ENCODE measurements at regions not wholly inside any gene's neighbourhood (a gene's known extent, or its start where the extent isn't known, plus 50 kb on each side); places are given as distances from the start of the nearest gene placed in this dataset.

GRCh38 chr7:32403463-32404229 is 86.5 kb downstream of the LSM5 start:
- Histone ChIP-seq H3K9me3 (ENCODE audit: insufficient read depth, low read depth, low read length) (no peaks in the 10 kb centered on the region), H3K79me1 (ENCODE audit: low read length) (no peaks in the 10 kb centered on the region), H4K12ac (ENCODE audit: low read depth, low read length) (no peak overlapping the region), H2AK5ac (ENCODE audit: low read length) (no peak overlapping the region), H3K14ac (ENCODE audit: low read length) (no peak overlapping the region), H4K8ac (ENCODE audit: low read depth, low read length) (no peak overlapping the region), H2BK5ac (ENCODE audit: low read depth, low read length, poor library complexity) (no peak overlapping the region), H3K4me2 (ENCODE audit: low read length) (no peak overlapping the region), H3K4me1 (ENCODE audit: control insufficient read depth in 1 of 2, insufficient read depth in 2 of 2, low read length in 2 of 2) (no peaks in the 10 kb centered on the region), H3K18ac (ENCODE audit: low read length) (no peak overlapping the region), H3K4ac (ENCODE audit: low read depth, low read length) (no peak overlapping the region), H3K27me3 (ENCODE audit: insufficient read depth, low read length) (no peaks in the 10 kb centered on the region), H2BK120ac (ENCODE audit: insufficient read depth, low read length, poor library complexity) (no peak overlapping the region), H3K23ac (ENCODE audit: low read length) (no peak overlapping the region), H4K91ac (ENCODE audit: low read depth, low read length) (no peak overlapping the region), H3K79me2 (ENCODE audit: control insufficient read depth, insufficient read depth, low read length, poor library complexity) (no peaks in the 10 kb centered on the region), H2BK12ac (ENCODE audit: low read length) (no peak overlapping the region), H3K4me3 (ENCODE audit: low read depth, low read length) (no peak overlapping the region), H2AFZ (ENCODE audit: insufficient read depth, low read length, poor library complexity) (no peak overlapping the region), H3K27ac (ENCODE audit: low read depth, low read length) (no peak overlapping the region), H3K9ac (ENCODE audit: low read length) (no peak overlapping the region), H3K36me3 (ENCODE audit: control insufficient read depth in 1 of 2, insufficient read depth in 2 of 2, low read length in 2 of 2) (no peaks in the 10 kb centered on the region)
- whole genome bisulfite sequencing (ENCODE audit: extremely low coverage, insufficient coverage, insufficient read length), result 100% methylated on average over 2 of the region's 11 CpGs
- no peak for DNase-seq

- Histone ChIP-seq H2AFZ (ENCODE audit: insufficient read depth, low read length, poor library complexity) (no peak overlapping the region), H3K18ac (ENCODE audit: low read length) (no peak overlapping the region), H3K27me3 (ENCODE audit: insufficient read depth, low read length) (no peaks in the 10 kb centered on the region), H2BK5ac (ENCODE audit: low read depth, low read length, poor library complexity) (no peak overlapping the region), H4K8ac (ENCODE audit: low read depth, low read length) (no peak overlapping the region), H3K9me3 (ENCODE audit: insufficient read depth, low read depth, low read length) (no peaks in the 10 kb centered on the region), H3K79me2 (ENCODE audit: control insufficient read depth, insufficient read depth, low read length, poor library complexity) (no peaks in the 10 kb centered on the region), H3K4me1 (ENCODE audit: control insufficient read depth in 1 of 2, insufficient read depth in 2 of 2, low read length in 2 of 2) (no peaks in the 10 kb centered on the region), H3K36me3 (ENCODE audit: control insufficient read depth in 1 of 2, insufficient read depth in 2 of 2, low read length in 2 of 2) (no peaks in the 10 kb centered on the region), H3K79me1 (ENCODE audit: low read length) (no peaks in the 10 kb centered on the region), H3K23ac (ENCODE audit: low read length) (no peak overlapping the region), H3K4me2 (ENCODE audit: low read length) (no peak overlapping the region), H3K27ac (ENCODE audit: low read depth, low read length) (no peak overlapping the region), H4K91ac (ENCODE audit: low read depth, low read length) (no peak overlapping the region), H2BK12ac (ENCODE audit: low read length) (no peak overlapping the region), H3K4ac (ENCODE audit: low read depth, low read length) (no peak overlapping the region), H2BK120ac (ENCODE audit: insufficient read depth, low read length, poor library complexity) (no peak overlapping the region), H3K14ac (ENCODE audit: low read length) (no peak overlapping the region), H3K9ac (ENCODE audit: low read length) (no peak overlapping the region), H2AK5ac (ENCODE audit: low read length) (no peak overlapping the region), H3K4me3 (ENCODE audit: low read depth, low read length) (no peak overlapping the region), H4K12ac (ENCODE audit: low read depth, low read length) (no peak overlapping the region)
- no CpG with 5 or more reads among the region's 4 CpGs for WGBS (ENCODE audit: extremely low coverage, insufficient coverage, insufficient read length)
- DNase-seq, result no peak
These were observed 89.5 kb downstream of the LSM5 start for GRCh38 chr7:32400676-32401075.

- H3K79me1 ChIP-seq (ENCODE audit: low read length), result no peaks in the 10 kb centered on the region
- no peak overlapping the region for H2AK5ac ChIP-seq (ENCODE audit: low read length)
- H3K27ac ChIP-seq (ENCODE audit: low read depth, low read length), result no peak overlapping the region
- no peaks in the 10 kb centered on the region for H3K27me3 ChIP-seq (ENCODE audit: insufficient read depth, low read length)
- H4K8ac ChIP-seq (ENCODE audit: low read depth, low read length), result no peak overlapping the region
- no peaks in the 10 kb centered on the region for H3K79me2 ChIP-seq (ENCODE audit: control insufficient read depth, insufficient read depth, low read length, poor library complexity)
- H3K4me3 ChIP-seq (ENCODE audit: low read depth, low read length), result no peak overlapping the region
- H3K4me1 ChIP-seq (ENCODE audit: control insufficient read depth in 1 of 2, insufficient read depth in 2 of 2, low read length in 2 of 2), result no peaks in the 10 kb centered on the region
- no peak overlapping the region for H3K4me2 ChIP-seq (ENCODE audit: low read length)
- H3K23ac ChIP-seq (ENCODE audit: low read length), result no peak overlapping the region
- H3K9ac ChIP-seq (ENCODE audit: low read length), result no peak overlapping the region
- H2AFZ ChIP-seq (ENCODE audit: insufficient read depth, low read length, poor library complexity), result no peak overlapping the region
- H3K4ac ChIP-seq (ENCODE audit: low read depth, low read length), result no peak overlapping the region
- H3K14ac ChIP-seq (ENCODE audit: low read length), result no peak overlapping the region
- H3K9me3 ChIP-seq (ENCODE audit: insufficient read depth, low read depth, low read length), result no peaks in the 10 kb centered on the region
- H2BK12ac ChIP-seq (ENCODE audit: low read length), result no peak overlapping the region
- no CpG with 5 or more reads among the region's 3 CpGs for WGBS (ENCODE audit: extremely low coverage, insufficient coverage, insufficient read length)
- no peak overlapping the region for H4K12ac ChIP-seq (ENCODE audit: low read depth, low read length)
- DNase-seq, result no peak
- no peaks in the 10 kb centered on the region for H3K36me3 ChIP-seq (ENCODE audit: control insufficient read depth in 1 of 2, insufficient read depth in 2 of 2, low read length in 2 of 2)
- H2BK120ac ChIP-seq (ENCODE audit: insufficient read depth, low read length, poor library complexity), result no peak overlapping the region
- H4K91ac ChIP-seq (ENCODE audit: low read depth, low read length), result no peak overlapping the region
- H2BK5ac ChIP-seq (ENCODE audit: low read depth, low read length, poor library complexity), result no peak overlapping the region
- H3K18ac ChIP-seq (ENCODE audit: low read length), result no peak overlapping the region
These were observed 90.9 kb downstream of the LSM5 start for GRCh38 chr7:32399311-32399710.

GRCh38 chr7:32395168-32395567 is 95.0 kb downstream of the LSM5 start:
- H4K12ac ChIP-seq (ENCODE audit: low read depth, low read length), result no peak overlapping the region
- H2BK120ac ChIP-seq (ENCODE audit: insufficient read depth, low read length, poor library complexity), result no peak overlapping the region
- no peak overlapping the region for H3K4me2 ChIP-seq (ENCODE audit: low read length)
- no peak overlapping the region for H2AK5ac ChIP-seq (ENCODE audit: low read length)
- no peaks in the 10 kb centered on the region for H3K36me3 ChIP-seq (ENCODE audit: control insufficient read depth in 1 of 2, insufficient read depth in 2 of 2, low read length in 2 of 2)
- no peak overlapping the region for H3K23ac ChIP-seq (ENCODE audit: low read length)
- no peaks in the 10 kb centered on the region for H3K27me3 ChIP-seq (ENCODE audit: insufficient read depth, low read length)
- H3K27ac ChIP-seq (ENCODE audit: low read depth, low read length), result no peak overlapping the region
- no peaks in the 10 kb centered on the region for H3K9me3 ChIP-seq (ENCODE audit: insufficient read depth, low read depth, low read length)
- H4K8ac ChIP-seq (ENCODE audit: low read depth, low read length), result no peak overlapping the region
- no peak overlapping the region for H3K9ac ChIP-seq (ENCODE audit: low read length)
- H3K79me1 ChIP-seq (ENCODE audit: low read length), result no peaks in the 10 kb centered on the region
- H3K14ac ChIP-seq (ENCODE audit: low read length), result no peak overlapping the region
- H3K4me3 ChIP-seq (ENCODE audit: low read depth, low read length), result no peak overlapping the region
- DNase-seq, result no peak
- H2BK5ac ChIP-seq (ENCODE audit: low read depth, low read length, poor library complexity), result no peak overlapping the region
- H3K79me2 ChIP-seq (ENCODE audit: control insufficient read depth, insufficient read depth, low read length, poor library complexity), result no peaks in the 10 kb centered on the region
- no peak overlapping the region for H4K91ac ChIP-seq (ENCODE audit: low read depth, low read length)
- no CpG with 5 or more reads among the region's 1 CpG for WGBS (ENCODE audit: extremely low coverage, insufficient coverage, insufficient read length)
- no peak overlapping the region for H3K18ac ChIP-seq (ENCODE audit: low read length)
- no peak overlapping the region for H2AFZ ChIP-seq (ENCODE audit: insufficient read depth, low read length, poor library complexity)
- no peak overlapping the region for H2BK12ac ChIP-seq (ENCODE audit: low read length)
- no peak overlapping the region for H3K4ac ChIP-seq (ENCODE audit: low read depth, low read length)
- H3K4me1 ChIP-seq (ENCODE audit: control insufficient read depth in 1 of 2, insufficient read depth in 2 of 2, low read length in 2 of 2), result no peaks in the 10 kb centered on the region
